GM21619 (cell line): ENCODE measurements at regions not wholly inside any gene's neighbourhood (a gene's known extent, or its start where the extent isn't known, plus 50 kb on each side); places are given as distances from the start of the nearest gene placed in this dataset.
"Not testable (repeated sequence)": the region's sequence is repeated elsewhere in the genome, so short reads cannot be mapped to it uniquely, and the experiment has no call there.

Experiments
- ATAC-seq: cut with Tn5 transposase; IDR thresholded peaks from one replicate; pipeline ENCODE4 v1.9.1; 2021; ENCODE audit not compliant: unreplicated experiment

DNA sequence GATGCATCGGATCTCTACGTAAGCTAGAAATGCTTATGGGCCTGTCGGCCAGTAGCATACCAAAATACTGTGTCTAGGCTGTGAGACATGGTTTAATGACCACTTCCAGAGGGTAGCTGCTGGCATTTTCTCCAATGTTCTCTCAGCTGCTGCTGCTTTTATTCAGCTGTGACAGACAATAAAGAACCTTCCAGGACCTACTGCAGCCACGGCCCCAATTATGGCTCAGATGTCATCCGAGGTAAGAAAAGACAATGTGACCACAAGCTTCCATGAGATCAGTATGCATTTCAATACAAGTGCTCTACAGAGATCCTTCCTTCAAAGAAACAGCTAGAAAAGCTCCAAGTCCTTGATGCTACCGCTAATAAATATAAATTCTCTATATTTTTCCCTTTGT is 256.2 kb downstream of the SDHAF3 start:
- no peak for ATAC-seq

GRCh38 chr7:97377713-97378112 is 260.2 kb downstream of the SDHAF3 start:
- ATAC-seq: no peak

GRCh38 chr7:97381815-97382554 is 264.5 kb downstream of the SDHAF3 start:
- ATAC-seq: no peak

GRCh38 chr7:97390052-97390451 is 272.6 kb downstream of the SDHAF3 start:
- no peak for ATAC-seq

- ATAC-seq: no peak
Observed at GRCh38 chr7:97390915-97391593, 273.6 kb downstream of the SDHAF3 start.

GRCh38 chr7:97401398-97401797 is 283.9 kb downstream of the SDHAF3 start:
- no peak for ATAC-seq

GRCh38 chr7:97405835-97406234 is 288.3 kb downstream of the SDHAF3 start:
- no peak for ATAC-seq

GRCh38 chr7:97407106-97407505 is 289.6 kb downstream of the SDHAF3 start:
- no peak for ATAC-seq

DNA sequence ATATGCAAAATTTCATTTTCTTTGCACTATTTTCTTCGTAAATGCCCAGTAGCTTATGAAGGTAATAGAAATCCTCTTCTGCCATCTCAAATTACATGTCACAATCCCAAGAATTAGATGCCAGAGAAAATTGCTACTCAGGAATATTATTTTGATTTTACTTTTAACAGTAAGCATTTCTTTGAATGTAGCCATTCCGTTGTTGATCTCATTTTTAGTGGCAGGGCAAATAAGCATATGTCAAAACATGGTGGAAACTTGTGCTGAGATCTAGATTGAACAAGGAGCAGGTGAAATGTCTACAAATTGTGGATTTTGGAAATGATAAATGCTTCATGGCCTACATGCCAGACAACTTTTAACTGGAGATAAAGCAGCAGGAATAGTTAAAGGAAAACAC is 291.8 kb downstream of the SDHAF3 start:
- ATAC-seq: no peak

- ATAC-seq: no peak
Observed at GRCh38 chr7:97418312-97418711, 300.8 kb downstream of the SDHAF3 start.

- ATAC-seq: no peak
Observed at GRCh38 chr7:97419898-97420297, 302.4 kb downstream of the SDHAF3 start.

- ATAC-seq: no peak
Observed at GRCh38 chr7:97421307-97421930, 303.9 kb downstream of the SDHAF3 start.

GRCh38 chr7:97422046-97422445 is 304.5 kb downstream of the SDHAF3 start:
- ATAC-seq: no peak

DNA sequence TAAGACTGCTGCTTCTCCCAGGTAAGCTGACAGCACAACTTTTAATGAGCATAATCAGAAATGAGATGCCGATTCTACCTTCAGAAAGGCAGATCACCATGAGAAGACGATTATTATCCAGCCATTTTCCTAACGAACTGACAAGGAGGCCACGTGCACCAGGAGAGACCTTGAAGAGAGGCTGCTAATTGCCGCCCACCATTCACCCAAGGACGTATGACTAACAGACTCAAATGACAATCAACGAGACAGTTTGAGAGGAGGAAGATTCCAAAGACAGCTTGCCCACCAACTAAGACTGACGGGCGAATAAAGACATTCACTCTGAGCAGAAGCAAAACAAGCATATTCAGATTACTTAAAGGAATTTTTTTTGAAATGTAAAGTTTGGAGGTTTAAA is 301.9 kb upstream of the TAC1 start:
- ATAC-seq: no peak

DNA sequence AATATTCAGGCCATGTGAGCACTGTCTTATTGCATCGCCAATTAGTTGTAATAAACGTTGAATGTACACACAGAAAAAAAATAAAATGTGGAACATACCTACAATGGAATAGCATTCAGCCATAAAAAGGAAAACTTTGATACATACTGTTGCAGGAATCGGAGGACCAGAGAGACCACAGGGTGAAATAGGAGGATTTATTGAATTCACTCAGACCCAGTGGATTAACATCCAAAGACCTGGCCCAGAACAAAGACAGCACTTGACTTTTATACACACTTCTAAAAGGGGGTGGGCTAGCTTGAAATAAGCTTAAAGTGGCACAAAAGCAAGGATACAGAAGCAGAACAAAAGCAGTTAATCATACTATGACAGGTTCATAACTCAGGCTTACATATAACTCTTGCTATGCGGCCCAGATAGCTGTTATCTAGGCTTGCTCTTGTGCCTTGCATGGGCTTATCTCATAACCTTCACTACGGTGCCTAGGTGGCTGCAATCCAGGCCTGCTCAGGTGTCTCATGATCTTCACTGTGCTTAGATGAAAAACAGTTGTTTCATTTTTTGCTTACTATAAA is 292.2 kb upstream of the TAC1 start:
- no peak for ATAC-seq

DNA sequence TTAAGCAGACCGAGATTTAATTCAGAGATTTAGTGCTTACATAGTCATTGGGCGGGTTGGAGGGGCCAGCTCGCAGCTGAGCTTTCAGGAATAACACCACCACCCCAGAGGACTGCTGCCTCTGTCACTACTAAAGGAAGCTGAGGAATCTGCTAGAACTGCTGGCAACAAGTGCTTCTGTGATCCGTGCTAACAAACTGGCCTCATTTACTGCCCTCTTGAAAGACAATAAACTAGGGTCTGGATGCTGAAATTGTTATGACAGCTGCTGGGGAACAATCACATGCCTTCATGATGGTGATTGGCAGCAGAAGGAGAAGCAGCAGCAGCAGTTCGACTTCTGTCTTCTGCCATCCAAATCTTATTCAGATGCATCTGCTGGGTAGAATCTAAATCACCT is 285.5 kb upstream of the TAC1 start:
- ATAC-seq: no peak

- ATAC-seq: not testable (repeated sequence)
Observed at GRCh38 chr7:97449448-97449847, 282.4 kb upstream of the TAC1 start.

DNA sequence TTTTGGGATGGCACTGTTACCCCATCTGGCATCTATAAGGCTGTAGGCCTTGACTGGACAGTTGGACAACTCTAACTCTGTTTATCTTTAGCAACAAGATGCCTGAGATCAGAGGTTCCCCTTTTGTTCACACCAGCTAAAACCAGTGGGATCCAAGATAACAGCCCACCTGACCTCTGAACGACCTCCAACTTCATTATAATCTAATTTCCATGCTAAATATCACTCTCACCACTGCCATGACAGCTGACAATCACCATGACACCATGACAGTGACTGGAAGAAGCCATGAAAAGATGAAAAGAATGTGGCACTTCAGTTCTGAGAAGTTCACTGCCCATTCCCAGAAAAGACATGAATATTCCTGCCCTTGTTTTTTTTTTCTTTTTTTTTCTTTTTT is 281.4 kb upstream of the TAC1 start:
- no peak for ATAC-seq

DNA sequence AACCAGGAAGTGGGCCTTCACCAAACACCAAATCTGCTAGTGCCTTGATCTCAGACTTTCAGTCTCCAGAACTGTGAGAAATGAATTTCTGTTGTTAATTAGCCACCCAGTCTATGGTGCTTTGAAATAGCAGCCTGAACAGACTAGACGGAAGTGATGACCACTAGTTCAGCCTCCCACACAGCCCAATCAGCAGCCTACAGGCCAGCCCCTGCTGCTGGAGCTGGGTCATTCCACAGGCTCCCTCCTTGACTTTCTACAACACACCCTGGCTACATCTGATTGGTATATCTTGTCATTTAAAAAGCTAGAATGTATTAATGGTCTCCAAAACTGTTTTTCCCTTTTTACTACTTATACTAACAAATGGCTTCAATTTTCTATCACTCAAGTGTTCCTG is 277.2 kb upstream of the TAC1 start:
- ATAC-seq: no peak

GRCh38 chr7:97457054-97457453 is 274.8 kb upstream of the TAC1 start:
- no peak for ATAC-seq

DNA sequence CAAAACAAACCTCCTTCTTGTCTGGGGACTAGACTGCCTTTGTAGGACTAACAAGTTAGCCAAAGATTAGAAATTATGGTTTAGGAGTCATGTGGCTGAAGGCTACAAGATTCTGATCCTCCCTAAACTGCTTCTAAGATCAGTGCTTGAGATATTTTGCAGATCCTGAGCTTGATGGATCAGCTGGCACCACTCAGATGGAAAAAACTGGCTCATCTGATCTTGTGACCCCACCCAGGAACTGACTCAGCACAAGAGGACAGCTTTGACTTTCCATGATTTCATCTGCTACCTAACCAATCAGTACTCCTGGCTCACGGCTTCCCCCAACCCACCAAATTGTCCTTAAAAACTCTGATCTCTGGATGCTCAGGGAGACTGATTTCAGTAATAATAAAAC is 271.5 kb upstream of the TAC1 start:
- ATAC-seq: no peak

GRCh38 chr7:97461596-97461995 is 270.3 kb upstream of the TAC1 start:
- ATAC-seq: no peak
